ENCODE measurements at regions not wholly inside any gene's neighbourhood (a gene's known extent, or its start where the extent isn't known, plus 50 kb on each side); places are given as distances from the start of the nearest gene placed in this dataset.

GRCh38 chrX:116873671-116874070 is 410.9 kb upstream of the CT83 start:
- no peaks in the 10 kb centered on the region for H3K9me3 ChIP-seq (ENCODE audit: control insufficient read depth, low read depth, low read length)
- H3K4me3 ChIP-seq (ENCODE audit: low read length): no peak overlapping the region
- no peaks in the 10 kb centered on the region for H3K36me3 ChIP-seq (ENCODE audit: control insufficient read depth, insufficient read depth, low read length)
- no peak for DNase-seq
- WGBS (ENCODE audit: insufficient coverage, low lambda C conversion rate): no CpG with 5 or more reads among the region's 3 CpGs
- no peaks in the 10 kb centered on the region for H3K27me3 ChIP-seq (ENCODE audit: control insufficient read depth, insufficient read depth, low read length)
- no peak overlapping the region for H3K27ac ChIP-seq (ENCODE audit: low read length)
- no peaks in the 10 kb centered on the region for H3K4me1 ChIP-seq (ENCODE audit: control insufficient read depth, insufficient read depth, low read length)

DNA sequence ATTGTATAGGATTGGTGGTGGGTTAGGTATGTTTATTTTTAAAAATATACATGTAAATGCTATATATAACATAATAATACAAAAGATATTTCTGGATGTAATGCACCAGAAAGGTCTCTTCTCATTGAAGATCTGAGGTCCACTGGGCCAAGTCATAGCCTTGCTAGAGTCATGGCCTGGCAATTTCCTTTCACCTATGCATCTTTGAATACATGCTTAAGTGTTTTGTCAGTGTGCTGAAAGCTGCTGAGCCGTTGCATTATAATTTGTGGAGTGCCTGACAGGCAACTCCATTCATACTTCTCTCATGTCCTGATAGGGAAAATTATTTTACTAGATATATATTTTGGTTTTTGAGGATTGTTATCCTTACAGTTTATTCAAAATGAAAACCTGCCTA is 410.2 kb upstream of the CT83 start:
- H3K27me3 ChIP-seq (ENCODE audit: control insufficient read depth, insufficient read depth, low read length): no peaks in the 10 kb centered on the region
- H3K9me3 ChIP-seq (ENCODE audit: control insufficient read depth, low read depth, low read length): no peaks in the 10 kb centered on the region
- DNase-seq: no peak
- no peak overlapping the region for H3K4me3 ChIP-seq (ENCODE audit: low read length)
- no peaks in the 10 kb centered on the region for H3K4me1 ChIP-seq (ENCODE audit: control insufficient read depth, insufficient read depth, low read length)
- H3K27ac ChIP-seq (ENCODE audit: low read length): no peak overlapping the region
- no CpG with 5 or more reads among the region's 1 CpG for WGBS (ENCODE audit: insufficient coverage, low lambda C conversion rate)
- no peaks in the 10 kb centered on the region for H3K36me3 ChIP-seq (ENCODE audit: control insufficient read depth, insufficient read depth, low read length)

GRCh38 chrX:116863029-116863428 is 400.3 kb upstream of the CT83 start:
- DNase-seq: no peak
- Histone ChIP-seq H3K9me3 (ENCODE audit: control insufficient read depth, low read depth, low read length) (no peaks in the 10 kb centered on the region), H3K4me1 (ENCODE audit: control insufficient read depth, insufficient read depth, low read length) (no peaks in the 10 kb centered on the region), H3K27ac (ENCODE audit: low read length) (no peak overlapping the region), H3K4me3 (ENCODE audit: low read length) (no peak overlapping the region), H3K36me3 (ENCODE audit: control insufficient read depth, insufficient read depth, low read length) (no peaks in the 10 kb centered on the region), H3K27me3 (ENCODE audit: control insufficient read depth, insufficient read depth, low read length) (no peaks in the 10 kb centered on the region)
- WGBS (ENCODE audit: insufficient coverage, low lambda C conversion rate): no CpG with 5 or more reads among the region's 4 CpGs

DNA sequence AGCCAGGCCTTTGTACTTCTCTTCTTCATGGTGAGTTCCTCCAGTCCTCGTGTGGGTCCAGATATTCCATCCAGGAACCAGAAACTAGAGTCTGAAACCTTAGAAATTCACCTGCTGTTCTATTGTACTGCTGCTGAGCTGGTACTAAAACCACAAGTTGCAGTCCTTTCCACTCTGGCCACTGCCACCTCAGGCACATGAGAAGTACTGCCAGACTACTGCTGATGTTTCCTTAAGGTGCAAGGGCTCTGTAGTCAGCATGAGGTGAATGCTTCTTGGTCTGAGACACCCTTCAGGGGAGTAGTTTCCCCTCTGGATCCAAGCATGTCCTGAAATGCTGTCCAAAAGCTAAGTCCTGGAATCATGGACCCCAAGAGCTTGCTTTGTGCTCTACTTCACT is 399.6 kb upstream of the CT83 start:
- DNase-seq: no peak
- H3K36me3 ChIP-seq (ENCODE audit: control insufficient read depth, insufficient read depth, low read length): no peaks in the 10 kb centered on the region
- WGBS (ENCODE audit: insufficient coverage, low lambda C conversion rate): no CpG with 5 or more reads among the region's 1 CpG
- H3K9me3 ChIP-seq (ENCODE audit: control insufficient read depth, low read depth, low read length): no peaks in the 10 kb centered on the region
- no peak overlapping the region for H3K4me3 ChIP-seq (ENCODE audit: low read length)
- H3K27me3 ChIP-seq (ENCODE audit: control insufficient read depth, insufficient read depth, low read length): no peaks in the 10 kb centered on the region
- H3K4me1 ChIP-seq (ENCODE audit: control insufficient read depth, insufficient read depth, low read length): no peaks in the 10 kb centered on the region
- no peak overlapping the region for H3K27ac ChIP-seq (ENCODE audit: low read length)

- DNase-seq: no peak
- no peaks in the 10 kb centered on the region for H3K36me3 ChIP-seq (ENCODE audit: control insufficient read depth, insufficient read depth, low read length)
- H3K9me3 ChIP-seq (ENCODE audit: control insufficient read depth, low read depth, low read length): no peaks in the 10 kb centered on the region
- no peaks in the 10 kb centered on the region for H3K27me3 ChIP-seq (ENCODE audit: control insufficient read depth, insufficient read depth, low read length)
- H3K4me3 ChIP-seq (ENCODE audit: low read length): no peak overlapping the region
- H3K4me1 ChIP-seq (ENCODE audit: control insufficient read depth, insufficient read depth, low read length): no peaks in the 10 kb centered on the region
- WGBS (ENCODE audit: insufficient coverage, low lambda C conversion rate): no CpG with 5 or more reads among the region's 3 CpGs
- H3K27ac ChIP-seq (ENCODE audit: low read length): no peak overlapping the region
Measured at GRCh38 chrX:116841290-116841689, 378.5 kb upstream of the CT83 start.

DNA sequence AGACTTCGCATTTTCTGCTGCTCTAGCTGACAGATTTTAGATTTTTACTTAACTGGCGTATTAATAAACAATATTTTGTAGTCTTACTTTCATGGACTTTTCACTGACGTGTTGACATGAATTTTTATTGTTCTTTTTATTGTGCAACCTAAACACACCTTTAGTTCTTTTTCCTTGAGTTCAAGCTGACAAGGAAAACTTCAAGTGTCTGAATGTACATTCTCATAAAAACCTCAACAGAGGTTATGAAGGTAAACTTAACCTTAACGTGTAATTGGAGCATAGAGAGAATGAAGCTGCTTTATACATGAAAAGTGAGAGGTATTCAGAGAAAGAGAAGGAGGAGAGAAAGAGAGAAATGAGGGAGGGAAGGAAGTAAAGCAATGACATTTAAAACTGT is 364.3 kb upstream of the CT83 start:
- WGBS (ENCODE audit: insufficient coverage, low lambda C conversion rate): no CpG with 5 or more reads among the region's 4 CpGs
- no peaks in the 10 kb centered on the region for H3K27me3 ChIP-seq (ENCODE audit: control insufficient read depth, insufficient read depth, low read length)
- no peaks in the 10 kb centered on the region for H3K4me1 ChIP-seq (ENCODE audit: control insufficient read depth, insufficient read depth, low read length)
- no peaks in the 10 kb centered on the region for H3K9me3 ChIP-seq (ENCODE audit: control insufficient read depth, low read depth, low read length)
- H3K36me3 ChIP-seq (ENCODE audit: control insufficient read depth, insufficient read depth, low read length): no peaks in the 10 kb centered on the region
- no peak overlapping the region for H3K4me3 ChIP-seq (ENCODE audit: low read length)
- H3K27ac ChIP-seq (ENCODE audit: low read length): no peak overlapping the region
- DNase-seq: no peak

DNA sequence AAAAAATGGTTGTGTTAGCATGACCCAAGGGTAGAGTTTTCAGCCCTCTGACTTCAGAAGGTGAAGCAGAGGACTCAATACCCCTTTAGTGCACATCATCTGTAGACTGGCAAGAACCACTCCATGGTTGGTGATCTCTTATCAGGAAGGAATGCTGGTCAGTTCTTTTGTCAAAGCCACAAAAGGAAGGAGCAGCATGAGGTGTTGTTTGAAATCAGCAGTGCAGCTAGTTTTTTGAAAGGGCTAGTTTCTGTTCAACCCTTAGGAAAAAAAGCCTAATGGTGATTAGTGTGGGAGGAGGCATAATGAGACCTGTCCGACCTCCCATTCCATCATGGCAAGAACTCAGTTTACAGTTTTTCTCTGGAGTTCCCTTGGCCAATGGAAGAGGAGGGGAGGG is 362.0 kb upstream of the CT83 start:
- no peak overlapping the region for H3K27ac ChIP-seq (ENCODE audit: low read length)
- no CpG with 5 or more reads among the region's 1 CpG for WGBS (ENCODE audit: insufficient coverage, low lambda C conversion rate)
- H3K9me3 ChIP-seq (ENCODE audit: control insufficient read depth, low read depth, low read length): no peaks in the 10 kb centered on the region
- no peak overlapping the region for H3K4me3 ChIP-seq (ENCODE audit: low read length)
- H3K36me3 ChIP-seq (ENCODE audit: control insufficient read depth, insufficient read depth, low read length): no peaks in the 10 kb centered on the region
- no peaks in the 10 kb centered on the region for H3K27me3 ChIP-seq (ENCODE audit: control insufficient read depth, insufficient read depth, low read length)
- no peak for DNase-seq
- no peaks in the 10 kb centered on the region for H3K4me1 ChIP-seq (ENCODE audit: control insufficient read depth, insufficient read depth, low read length)

GRCh38 chrX:116823677-116824076 is 360.9 kb upstream of the CT83 start:
- Histone ChIP-seq H3K27me3 (ENCODE audit: control insufficient read depth, insufficient read depth, low read length) (no peaks in the 10 kb centered on the region), H3K36me3 (ENCODE audit: control insufficient read depth, insufficient read depth, low read length) (no peaks in the 10 kb centered on the region), H3K4me1 (ENCODE audit: control insufficient read depth, insufficient read depth, low read length) (no peaks in the 10 kb centered on the region), H3K27ac (ENCODE audit: low read length) (no peak overlapping the region), H3K4me3 (ENCODE audit: low read length) (no peak overlapping the region), H3K9me3 (ENCODE audit: control insufficient read depth, low read depth, low read length) (no peaks in the 10 kb centered on the region)
- WGBS (ENCODE audit: insufficient coverage, low lambda C conversion rate): no CpG with 5 or more reads among the region's 2 CpGs
- DNase-seq: no peak

DNA sequence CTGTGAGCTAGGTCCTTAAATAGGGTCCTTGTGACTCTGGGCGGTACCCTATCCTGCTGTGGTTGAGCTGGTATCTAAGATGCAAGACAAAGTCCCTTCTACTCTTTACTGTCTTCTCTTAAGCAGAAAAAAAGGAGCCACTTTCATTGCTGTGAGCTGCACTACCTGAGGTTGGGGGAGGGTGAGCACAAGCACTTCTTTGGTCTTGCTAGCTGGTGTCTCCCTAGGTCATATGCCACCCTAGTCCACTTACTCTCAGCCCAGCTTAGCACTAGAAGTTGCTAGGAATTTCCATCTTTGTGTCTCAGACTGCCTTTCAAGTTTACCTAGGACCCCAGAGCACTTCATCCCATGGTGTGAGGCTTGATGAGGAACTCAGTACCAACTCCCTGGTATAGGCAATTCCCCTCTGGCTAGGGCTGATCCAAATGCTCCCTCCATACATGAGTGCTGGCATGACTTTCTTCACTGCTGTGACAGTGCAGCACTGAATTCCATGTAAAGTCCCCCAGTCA is 343.6 kb upstream of the CT83 start:
- no peaks in the 10 kb centered on the region for H3K36me3 ChIP-seq (ENCODE audit: control insufficient read depth, insufficient read depth, low read length)
- WGBS (ENCODE audit: insufficient coverage, low lambda C conversion rate): no CpG with 5 or more reads among the region's 1 CpG
- H3K9me3 ChIP-seq (ENCODE audit: control insufficient read depth, low read depth, low read length): no peaks in the 10 kb centered on the region
- no peak overlapping the region for H3K27ac ChIP-seq (ENCODE audit: low read length)
- no peaks in the 10 kb centered on the region for H3K27me3 ChIP-seq (ENCODE audit: control insufficient read depth, insufficient read depth, low read length)
- DNase-seq: no peak
- no peaks in the 10 kb centered on the region for H3K4me1 ChIP-seq (ENCODE audit: control insufficient read depth, insufficient read depth, low read length)
- no peak overlapping the region for H3K4me3 ChIP-seq (ENCODE audit: low read length)

DNA sequence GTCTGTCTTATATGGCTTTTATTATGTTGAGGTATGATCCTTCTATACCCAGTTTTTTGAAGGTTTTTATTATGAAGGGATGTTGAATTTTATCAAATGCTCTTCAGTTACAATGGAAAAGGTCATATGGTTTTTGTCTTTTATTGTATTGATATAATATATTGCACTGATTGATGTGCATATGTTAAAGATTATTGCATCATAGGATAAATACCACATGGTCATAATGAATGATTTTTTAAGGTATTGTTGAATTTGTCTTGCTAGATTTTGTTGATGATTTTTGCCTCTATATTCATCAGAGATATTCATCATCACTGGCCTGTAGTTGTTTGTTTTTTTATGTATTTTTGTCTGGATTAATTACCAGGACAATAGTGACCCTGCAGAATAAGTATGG is 339.2 kb upstream of the CT83 start:
- no peaks in the 10 kb centered on the region for H3K9me3 ChIP-seq (ENCODE audit: control insufficient read depth, low read depth, low read length)
- H3K4me1 ChIP-seq (ENCODE audit: control insufficient read depth, insufficient read depth, low read length): no peaks in the 10 kb centered on the region
- no peak overlapping the region for H3K27ac ChIP-seq (ENCODE audit: low read length)
- no peaks in the 10 kb centered on the region for H3K36me3 ChIP-seq (ENCODE audit: control insufficient read depth, insufficient read depth, low read length)
- DNase-seq: no peak
- H3K4me3 ChIP-seq (ENCODE audit: low read length): no peak overlapping the region
- H3K27me3 ChIP-seq (ENCODE audit: control insufficient read depth, insufficient read depth, low read length): no peaks in the 10 kb centered on the region

DNA sequence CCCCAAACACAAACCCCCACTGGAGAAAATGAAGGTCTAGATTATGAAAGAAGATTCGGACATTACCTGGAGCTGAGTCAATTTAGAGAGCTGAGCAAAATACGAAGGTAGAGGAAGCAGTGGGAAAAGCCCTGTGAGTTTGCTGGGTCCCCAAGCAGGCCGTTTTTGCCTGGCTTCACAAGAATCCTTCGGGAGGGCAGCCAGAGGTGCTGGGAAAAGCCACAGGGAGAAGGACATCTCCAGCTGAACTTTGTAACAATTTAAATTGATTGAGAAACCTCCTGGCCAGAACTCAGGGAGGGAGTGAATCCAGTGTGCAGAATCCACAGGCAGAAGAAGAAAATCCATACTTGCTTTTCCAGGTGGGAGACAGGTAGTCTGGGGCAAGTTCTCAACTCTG is 319.1 kb upstream of the CT83 start:
- H3K9me3 ChIP-seq (ENCODE audit: control insufficient read depth, low read depth, low read length): no peaks in the 10 kb centered on the region
- no peaks in the 10 kb centered on the region for H3K36me3 ChIP-seq (ENCODE audit: control insufficient read depth, insufficient read depth, low read length)
- H3K4me3 ChIP-seq (ENCODE audit: low read length): no peak overlapping the region
- H3K27ac ChIP-seq (ENCODE audit: low read length): no peak overlapping the region
- no peaks in the 10 kb centered on the region for H3K4me1 ChIP-seq (ENCODE audit: control insufficient read depth, insufficient read depth, low read length)
- no peaks in the 10 kb centered on the region for H3K27me3 ChIP-seq (ENCODE audit: control insufficient read depth, insufficient read depth, low read length)
- DNase-seq: no peak
- WGBS (ENCODE audit: insufficient coverage, low lambda C conversion rate): no CpG with 5 or more reads among the region's 4 CpGs

Data from large intestine (tissue), 3 donors.